HEK293 (cell line): ENCODE measurements at regions not wholly inside any gene's neighbourhood (a gene's known extent, or its start where the extent isn't known, plus 50 kb on each side); places are given as distances from the start of the nearest gene placed in this dataset.

Experiments used
- SP2 ChIP-seq: fragments of 450-650 bp; formaldehyde crosslinking; IDR thresholded peaks from 2 replicates; pipeline ENCODE4 v1.5.1; 2016; ENCODE audit warnings: missing biosample characterization, missing genetic modification characterization
- TRIM28 ChIP-seq: IDR thresholded peaks from 2 replicates; pipeline ENCODE4 v1.6.1; 2011; ENCODE audit warnings: low read length, control low read depth, borderline replicate concordance
- ZNF221 ChIP-seq: fragments of 450-650 bp; formaldehyde crosslinking; IDR thresholded peaks from 2 replicates; pipeline ENCODE4 v1.5.1; 2017; ENCODE audit warnings: missing biosample characterization, missing genetic modification characterization, borderline replicate concordance
- ZNF23 ChIP-seq: fragments of 450-650 bp; formaldehyde crosslinking; IDR thresholded peaks from 2 replicates; pipeline ENCODE4 v1.5.1; 2016; ENCODE audit warnings: missing biosample characterization, missing genetic modification characterization, borderline replicate concordance
- ZNF24 ChIP-seq: fragments of 450-650 bp; formaldehyde crosslinking; IDR thresholded peaks from 2 replicates; pipeline ENCODE4 v1.5.1; 2016; ENCODE audit warnings: missing biosample characterization, missing genetic modification characterization
- ZNF311 ChIP-seq: fragments of 450-650 bp; formaldehyde crosslinking; IDR thresholded peaks from 2 replicates; pipeline ENCODE4 v1.5.1; 2017; ENCODE audit warnings: missing biosample characterization, missing genetic modification characterization, borderline replicate concordance
- ZNF350 ChIP-seq: fragments of 450-650 bp; formaldehyde crosslinking; IDR thresholded peaks from 2 replicates; pipeline ENCODE4 v1.5.0; 2017; ENCODE audit warnings: missing biosample characterization, mild to moderate bottlenecking, missing genetic modification characterization
- ZNF843 ChIP-seq: fragments of 450-650 bp; formaldehyde crosslinking; IDR thresholded peaks from 2 replicates; pipeline ENCODE4 v1.5.1; 2016; ENCODE audit warnings: missing biosample characterization, missing genetic modification characterization
- TF ChIP-seq, protein P1 (sequence below): fragments of 450-650 bp; formaldehyde crosslinking; IDR thresholded peaks from 2 replicates; pipeline ENCODE4 v1.5.1; 2016; ENCODE audit warnings: missing biosample characterization, missing genetic modification characterization
- TF ChIP-seq, protein P2 (sequence below): fragments of 450-650 bp; formaldehyde crosslinking; IDR thresholded peaks from 2 replicates; pipeline ENCODE4 v1.5.1; 2016; ENCODE audit warnings: missing biosample characterization, missing genetic modification characterization
- TF ChIP-seq, protein P3 (sequence below): fragments of 450-650 bp; formaldehyde crosslinking; IDR thresholded peaks from 2 replicates; pipeline ENCODE4 v1.5.1; 2016; ENCODE audit warnings: missing biosample characterization, missing genetic modification characterization
- TF ChIP-seq, protein P4 (sequence below): fragments of 450-650 bp; formaldehyde crosslinking; IDR thresholded peaks from 2 replicates; pipeline ENCODE4 v1.5.1; 2016; ENCODE audit warnings: missing biosample characterization, missing genetic modification characterization
- TF ChIP-seq, protein P5 (sequence below): fragments of 450-650 bp; formaldehyde crosslinking; IDR thresholded peaks from 2 replicates; pipeline ENCODE4 v1.5.1; 2016; ENCODE audit warnings: missing biosample characterization, missing genetic modification characterization
- TF ChIP-seq, protein P6 (sequence below): IDR thresholded peaks from 2 replicates; pipeline ENCODE4 v1.6.1; 2011; ENCODE audit warnings: mild to moderate bottlenecking, low read depth, low read length, borderline replicate concordance

DNA sequence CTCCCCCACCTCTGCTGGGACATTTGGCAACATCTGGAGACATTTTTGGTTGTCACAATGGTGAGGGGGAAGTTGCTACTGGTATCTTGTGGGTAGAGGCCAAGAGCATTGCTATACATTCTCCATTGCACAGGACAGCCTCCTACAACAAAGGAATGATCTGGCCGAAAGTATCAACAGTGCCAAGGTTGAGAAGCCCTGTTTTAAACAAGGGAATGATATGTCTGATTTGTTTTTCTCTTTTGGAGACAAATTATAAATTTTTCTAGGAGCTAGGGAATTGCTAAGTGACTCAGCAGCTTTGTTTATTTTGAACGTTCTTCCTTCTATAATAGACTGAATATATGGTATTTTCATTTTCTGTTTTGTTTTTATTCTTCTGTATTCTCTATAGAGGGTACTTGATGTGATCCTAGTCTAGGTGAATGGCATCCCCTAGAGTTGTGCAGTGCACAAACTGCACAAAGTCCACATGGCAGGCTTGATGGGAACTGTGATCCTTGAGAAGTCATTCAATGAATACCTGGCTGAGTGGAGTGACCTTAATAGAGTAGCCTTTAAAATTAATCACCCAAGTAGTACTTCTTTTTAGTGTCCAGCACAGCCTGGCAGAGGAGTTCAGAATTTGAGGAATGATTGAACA lies 288.6 kb upstream of the USP24 start:
- TF ChIP-seq, protein P1, sequence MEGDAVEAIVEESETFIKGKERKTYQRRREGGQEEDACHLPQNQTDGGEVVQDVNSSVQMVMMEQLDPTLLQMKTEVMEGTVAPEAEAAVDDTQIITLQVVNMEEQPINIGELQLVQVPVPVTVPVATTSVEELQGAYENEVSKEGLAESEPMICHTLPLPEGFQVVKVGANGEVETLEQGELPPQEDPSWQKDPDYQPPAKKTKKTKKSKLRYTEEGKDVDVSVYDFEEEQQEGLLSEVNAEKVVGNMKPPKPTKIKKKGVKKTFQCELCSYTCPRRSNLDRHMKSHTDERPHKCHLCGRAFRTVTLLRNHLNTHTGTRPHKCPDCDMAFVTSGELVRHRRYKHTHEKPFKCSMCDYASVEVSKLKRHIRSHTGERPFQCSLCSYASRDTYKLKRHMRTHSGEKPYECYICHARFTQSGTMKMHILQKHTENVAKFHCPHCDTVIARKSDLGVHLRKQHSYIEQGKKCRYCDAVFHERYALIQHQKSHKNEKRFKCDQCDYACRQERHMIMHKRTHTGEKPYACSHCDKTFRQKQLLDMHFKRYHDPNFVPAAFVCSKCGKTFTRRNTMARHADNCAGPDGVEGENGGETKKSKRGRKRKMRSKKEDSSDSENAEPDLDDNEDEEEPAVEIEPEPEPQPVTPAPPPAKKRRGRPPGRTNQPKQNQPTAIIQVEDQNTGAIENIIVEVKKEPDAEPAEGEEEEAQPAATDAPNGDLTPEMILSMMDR (tag by site-specific recombination) = no peak
- no peak for TF ChIP-seq ZNF311 (tag by site-specific recombination)
- TF ChIP-seq, protein P2, sequence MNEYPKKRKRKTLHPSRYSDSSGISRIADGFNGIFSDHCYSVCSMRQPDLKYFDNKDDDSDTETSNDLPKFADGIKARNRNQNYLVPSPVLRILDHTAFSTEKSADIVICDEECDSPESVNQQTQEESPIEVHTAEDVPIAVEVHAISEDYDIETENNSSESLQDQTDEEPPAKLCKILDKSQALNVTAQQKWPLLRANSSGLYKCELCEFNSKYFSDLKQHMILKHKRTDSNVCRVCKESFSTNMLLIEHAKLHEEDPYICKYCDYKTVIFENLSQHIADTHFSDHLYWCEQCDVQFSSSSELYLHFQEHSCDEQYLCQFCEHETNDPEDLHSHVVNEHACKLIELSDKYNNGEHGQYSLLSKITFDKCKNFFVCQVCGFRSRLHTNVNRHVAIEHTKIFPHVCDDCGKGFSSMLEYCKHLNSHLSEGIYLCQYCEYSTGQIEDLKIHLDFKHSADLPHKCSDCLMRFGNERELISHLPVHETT (tag by site-specific recombination) = no peak
- TF ChIP-seq, protein P3, sequence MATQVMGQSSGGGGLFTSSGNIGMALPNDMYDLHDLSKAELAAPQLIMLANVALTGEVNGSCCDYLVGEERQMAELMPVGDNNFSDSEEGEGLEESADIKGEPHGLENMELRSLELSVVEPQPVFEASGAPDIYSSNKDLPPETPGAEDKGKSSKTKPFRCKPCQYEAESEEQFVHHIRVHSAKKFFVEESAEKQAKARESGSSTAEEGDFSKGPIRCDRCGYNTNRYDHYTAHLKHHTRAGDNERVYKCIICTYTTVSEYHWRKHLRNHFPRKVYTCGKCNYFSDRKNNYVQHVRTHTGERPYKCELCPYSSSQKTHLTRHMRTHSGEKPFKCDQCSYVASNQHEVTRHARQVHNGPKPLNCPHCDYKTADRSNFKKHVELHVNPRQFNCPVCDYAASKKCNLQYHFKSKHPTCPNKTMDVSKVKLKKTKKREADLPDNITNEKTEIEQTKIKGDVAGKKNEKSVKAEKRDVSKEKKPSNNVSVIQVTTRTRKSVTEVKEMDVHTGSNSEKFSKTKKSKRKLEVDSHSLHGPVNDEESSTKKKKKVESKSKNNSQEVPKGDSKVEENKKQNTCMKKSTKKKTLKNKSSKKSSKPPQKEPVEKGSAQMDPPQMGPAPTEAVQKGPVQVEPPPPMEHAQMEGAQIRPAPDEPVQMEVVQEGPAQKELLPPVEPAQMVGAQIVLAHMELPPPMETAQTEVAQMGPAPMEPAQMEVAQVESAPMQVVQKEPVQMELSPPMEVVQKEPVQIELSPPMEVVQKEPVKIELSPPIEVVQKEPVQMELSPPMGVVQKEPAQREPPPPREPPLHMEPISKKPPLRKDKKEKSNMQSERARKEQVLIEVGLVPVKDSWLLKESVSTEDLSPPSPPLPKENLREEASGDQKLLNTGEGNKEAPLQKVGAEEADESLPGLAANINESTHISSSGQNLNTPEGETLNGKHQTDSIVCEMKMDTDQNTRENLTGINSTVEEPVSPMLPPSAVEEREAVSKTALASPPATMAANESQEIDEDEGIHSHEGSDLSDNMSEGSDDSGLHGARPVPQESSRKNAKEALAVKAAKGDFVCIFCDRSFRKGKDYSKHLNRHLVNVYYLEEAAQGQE (tag by site-specific recombination) = no peak
- TF ChIP-seq ZNF23 (tag by site-specific recombination) = no peak
- TF ChIP-seq, protein P4, sequence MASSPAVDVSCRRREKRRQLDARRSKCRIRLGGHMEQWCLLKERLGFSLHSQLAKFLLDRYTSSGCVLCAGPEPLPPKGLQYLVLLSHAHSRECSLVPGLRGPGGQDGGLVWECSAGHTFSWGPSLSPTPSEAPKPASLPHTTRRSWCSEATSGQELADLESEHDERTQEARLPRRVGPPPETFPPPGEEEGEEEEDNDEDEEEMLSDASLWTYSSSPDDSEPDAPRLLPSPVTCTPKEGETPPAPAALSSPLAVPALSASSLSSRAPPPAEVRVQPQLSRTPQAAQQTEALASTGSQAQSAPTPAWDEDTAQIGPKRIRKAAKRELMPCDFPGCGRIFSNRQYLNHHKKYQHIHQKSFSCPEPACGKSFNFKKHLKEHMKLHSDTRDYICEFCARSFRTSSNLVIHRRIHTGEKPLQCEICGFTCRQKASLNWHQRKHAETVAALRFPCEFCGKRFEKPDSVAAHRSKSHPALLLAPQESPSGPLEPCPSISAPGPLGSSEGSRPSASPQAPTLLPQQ (tag by site-specific recombination) = no peak
- no peak for TF ChIP-seq ZNF843 (tag by site-specific recombination)
- TF ChIP-seq ZNF24 (tag by site-specific recombination) = no peak
- TF ChIP-seq ZNF350 = no peak
- TF ChIP-seq, protein P5, sequence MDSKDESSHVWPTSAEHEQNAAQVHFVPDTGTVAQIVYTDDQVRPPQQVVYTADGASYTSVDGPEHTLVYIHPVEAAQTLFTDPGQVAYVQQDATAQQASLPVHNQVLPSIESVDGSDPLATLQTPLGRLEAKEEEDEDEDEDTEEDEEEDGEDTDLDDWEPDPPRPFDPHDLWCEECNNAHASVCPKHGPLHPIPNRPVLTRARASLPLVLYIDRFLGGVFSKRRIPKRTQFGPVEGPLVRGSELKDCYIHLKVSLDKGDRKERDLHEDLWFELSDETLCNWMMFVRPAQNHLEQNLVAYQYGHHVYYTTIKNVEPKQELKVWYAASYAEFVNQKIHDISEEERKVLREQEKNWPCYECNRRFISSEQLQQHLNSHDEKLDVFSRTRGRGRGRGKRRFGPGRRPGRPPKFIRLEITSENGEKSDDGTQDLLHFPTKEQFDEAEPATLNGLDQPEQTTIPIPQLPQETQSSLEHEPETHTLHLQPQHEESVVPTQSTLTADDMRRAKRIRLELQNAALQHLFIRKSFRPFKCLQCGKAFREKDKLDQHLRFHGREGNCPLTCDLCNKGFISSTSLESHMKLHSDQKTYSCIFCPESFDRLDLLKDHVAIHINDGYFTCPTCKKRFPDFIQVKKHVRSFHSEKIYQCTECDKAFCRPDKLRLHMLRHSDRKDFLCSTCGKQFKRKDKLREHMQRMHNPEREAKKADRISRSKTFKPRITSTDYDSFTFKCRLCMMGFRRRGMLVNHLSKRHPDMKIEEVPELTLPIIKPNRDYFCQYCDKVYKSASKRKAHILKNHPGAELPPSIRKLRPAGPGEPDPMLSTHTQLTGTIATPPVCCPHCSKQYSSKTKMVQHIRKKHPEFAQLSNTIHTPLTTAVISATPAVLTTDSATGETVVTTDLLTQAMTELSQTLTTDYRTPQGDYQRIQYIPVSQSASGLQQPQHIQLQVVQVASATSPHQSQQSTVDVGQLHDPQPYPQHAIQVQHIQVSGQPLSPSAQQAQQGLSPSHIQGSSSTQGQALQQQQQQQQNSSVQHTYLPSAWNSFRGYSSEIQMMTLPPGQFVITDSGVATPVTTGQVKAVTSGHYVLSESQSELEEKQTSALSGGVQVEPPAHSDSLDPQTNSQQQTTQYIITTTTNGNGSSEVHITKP (tag by site-specific recombination) = no peak
- no peak for TF ChIP-seq TRIM28
- TF ChIP-seq SP2 (tag by site-specific recombination) = no peak
- TF ChIP-seq, protein P6, sequence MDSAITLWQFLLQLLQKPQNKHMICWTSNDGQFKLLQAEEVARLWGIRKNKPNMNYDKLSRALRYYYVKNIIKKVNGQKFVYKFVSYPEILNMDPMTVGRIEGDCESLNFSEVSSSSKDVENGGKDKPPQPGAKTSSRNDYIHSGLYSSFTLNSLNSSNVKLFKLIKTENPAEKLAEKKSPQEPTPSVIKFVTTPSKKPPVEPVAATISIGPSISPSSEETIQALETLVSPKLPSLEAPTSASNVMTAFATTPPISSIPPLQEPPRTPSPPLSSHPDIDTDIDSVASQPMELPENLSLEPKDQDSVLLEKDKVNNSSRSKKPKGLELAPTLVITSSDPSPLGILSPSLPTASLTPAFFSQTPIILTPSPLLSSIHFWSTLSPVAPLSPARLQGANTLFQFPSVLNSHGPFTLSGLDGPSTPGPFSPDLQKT = no peak
- TF ChIP-seq ZNF221 (tag by site-specific recombination) = no peak
